Naive thymus-derived CD4-positive, alpha-beta T cell (primary cell): ENCODE measurements at regions not wholly inside any gene's neighbourhood (a gene's known extent, or its start where the extent isn't known, plus 50 kb on each side); places are given as distances from the start of the nearest gene placed in this dataset.
A peak's percentile ranks its signal among the peaks of the same experiment; 100 is the strongest.

Experiments
- ATAC-seq: fragments of 150-1000 bp; cut with Tn5 transposase; 2 replicates; pipeline ENCODE4 v1.10.0; 2021; ENCODE audit warnings: mild to moderate bottlenecking, moderate library complexity
- CTCF ChIA-PET: fragments of 350-600 bp; sonication (Branson Sonifier 250); formaldehyde crosslinking; loops from one replicate; lab custom pipeline; 2021; ENCODE audit warnings: antibody characterized with exemption; lab: Charles Lee
- POLR2A ChIA-PET: fragments of 350-600 bp; sonication (Branson Sonifier 250); formaldehyde crosslinking; loops from one replicate; lab custom pipeline; 2021; ENCODE audit warnings: antibody characterized with exemption, inconsistent platforms; lab: Charles Lee
- DNase-seq, 9 donors: peaks; one replicate each; pipeline versions ENCODE4 v3.0.0 to v3.0.0-alpha.2; 2020 to 2022; ENCODE audit warnings: mixed read lengths in 1 of 9
- H3K27ac ChIP-seq: one replicate; pipeline ENCODE4 v1.7.0; 2013; ENCODE audit warnings: mild to moderate bottlenecking, low read depth, low read length, moderate library complexity
- H3K27me3 ChIP-seq, 2 donors: one replicate each; pipeline ENCODE4 v1.7.0; 2013; ENCODE audit warnings: low read length in 2 of 2, mild to moderate bottlenecking in 2 of 2, moderate library complexity in 2 of 2; ENCODE audit not compliant: control insufficient read depth in 2 of 2, insufficient read depth in 2 of 2
- H3K36me3 ChIP-seq, 3 experiments: 1 replicate in 2 of 3; 2 replicates in 1 of 3; pipeline ENCODE4 v1.7.0; 2013; ENCODE audit warnings: low read length in 3 of 3, mild to moderate bottlenecking in 3 of 3, moderate library complexity in 1 of 3; ENCODE audit not compliant: insufficient read depth in 3 of 3, control insufficient read depth in 2 of 3
- H3K4me1 ChIP-seq, 2 donors: one replicate each; pipeline ENCODE4 v1.7.0; 2013; ENCODE audit warnings: low read length in 2 of 2, mild to moderate bottlenecking in 2 of 2, moderate library complexity in 1 of 2; ENCODE audit not compliant: control insufficient read depth in 2 of 2, insufficient read depth in 2 of 2
- H3K4me3 ChIP-seq: 2 replicates; pipeline ENCODE4 v1.7.0; 2013; ENCODE audit warnings: mild to moderate bottlenecking, low read length
- H3K9me3 ChIP-seq, 3 experiments: 1 replicate in 2 of 3; 2 replicates in 1 of 3; pipeline ENCODE4 v1.7.0; 2013; ENCODE audit warnings: low read length in 3 of 3; ENCODE audit not compliant: control insufficient read depth in 2 of 3
- H3K27ac Mint-ChIP-seq, 9 donors: one replicate each; pipeline ENCODE4 v1.8.0; 2020 to 2022; ENCODE audit warnings: mixed read lengths in 9 of 9, mild to moderate bottlenecking in 8 of 9, moderate library complexity in 5 of 9, inconsistent platforms in 2 of 9
- H3K27me3 Mint-ChIP-seq, 5 donors: one replicate each; pipeline ENCODE4 v1.8.0; 2021 to 2022; ENCODE audit warnings: mixed read lengths in 5 of 5, mild to moderate bottlenecking in 1 of 5
- H3K36me3 Mint-ChIP-seq, 5 donors: one replicate each; pipeline ENCODE4 v1.8.0; 2020 to 2022; ENCODE audit warnings: mixed read lengths in 5 of 5, mild to moderate bottlenecking in 3 of 5, inconsistent platforms in 1 of 5
- H3K4me1 Mint-ChIP-seq, 7 donors: one replicate each; pipeline ENCODE4 v1.8.0; 2020 to 2022; ENCODE audit warnings: mixed read lengths in 7 of 7, mild to moderate bottlenecking in 3 of 7, inconsistent platforms in 1 of 7
- H3K4me3 Mint-ChIP-seq, 10 donors: one replicate each; pipeline ENCODE4 v1.8.0; 2020 to 2022; ENCODE audit warnings: mild to moderate bottlenecking in 10 of 10, mixed read lengths in 10 of 10, moderate library complexity in 6 of 10, inconsistent platforms in 2 of 10
- H3K9me3 Mint-ChIP-seq, 11 donors: one replicate each; pipeline ENCODE4 v1.8.0; 2020 to 2022; ENCODE audit warnings: mixed read lengths in 11 of 11, mild to moderate bottlenecking in 4 of 11, inconsistent platforms in 1 of 11, moderate library complexity in 1 of 11
- intact Hi-C, 2 donors: fragments of 100-400 bp; cut with micrococcal nuclease; formaldehyde crosslinking; loops; one replicate each; pipeline ENCODE4 v1.15.1; 2023

DNA sequence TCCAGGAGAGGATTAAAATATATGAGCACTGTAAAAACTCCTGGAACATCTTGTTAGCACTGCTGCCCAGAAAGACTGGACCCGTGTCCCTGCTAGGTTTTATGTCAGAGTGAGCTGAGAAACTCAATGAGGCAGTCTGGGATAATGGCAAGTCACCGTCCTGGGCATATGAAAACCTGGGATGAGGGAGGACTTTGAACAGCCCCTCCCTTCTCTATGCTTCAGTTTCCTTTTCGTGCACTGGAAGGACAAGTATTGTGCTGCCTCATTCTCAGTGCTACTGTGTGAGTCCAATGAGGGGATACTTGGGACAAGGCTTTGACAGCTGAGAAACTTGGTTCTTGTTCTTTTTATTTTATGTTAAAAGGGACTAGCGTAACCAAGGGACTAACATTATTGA, 143.0 kb upstream of the SHB start:
- H3K9me3 Mint-ChIP-seq: peaks cover 0 to 4% (median 0%) of the 10 kb centered on the region in 11 donors
- peaks cover 0 to 5% (median 0%) of the 10 kb centered on the region in 5 donors for H3K36me3 Mint-ChIP-seq
- Histone ChIP-seq H3K36me3 (no peaks in the 10 kb centered on the region), H3K9me3 (no peaks in the 10 kb centered on the region), H3K4me3 (no peak overlapping the region), H3K27ac (no peak overlapping the region), H3K27me3 (no peaks in the 10 kb centered on the region), H3K4me1 (no peaks in the 10 kb centered on the region)
- H3K27me3 Mint-ChIP-seq: peaks cover 0 to 4% (median 0%) of the 10 kb centered on the region in 5 donors
- ChIA-PET POLR2A (no interaction called here), CTCF (interaction anchor here (0.6 kb wide), 1 partner anchor 56 kb away, joined by 3 read pairs; no protein-coding TSS in a partner anchor)
- DNase-seq (no peak), ATAC-seq (no peak)
- intact Hi-C loops: no loop called here
- H3K4me1 Mint-ChIP-seq: peaks cover 0 to 5% (median 0%) of the 10 kb centered on the region in 7 donors
- H3K4me3 Mint-ChIP-seq: no peak overlapping the region
- H3K27ac Mint-ChIP-seq: no peak overlapping the region

DNA sequence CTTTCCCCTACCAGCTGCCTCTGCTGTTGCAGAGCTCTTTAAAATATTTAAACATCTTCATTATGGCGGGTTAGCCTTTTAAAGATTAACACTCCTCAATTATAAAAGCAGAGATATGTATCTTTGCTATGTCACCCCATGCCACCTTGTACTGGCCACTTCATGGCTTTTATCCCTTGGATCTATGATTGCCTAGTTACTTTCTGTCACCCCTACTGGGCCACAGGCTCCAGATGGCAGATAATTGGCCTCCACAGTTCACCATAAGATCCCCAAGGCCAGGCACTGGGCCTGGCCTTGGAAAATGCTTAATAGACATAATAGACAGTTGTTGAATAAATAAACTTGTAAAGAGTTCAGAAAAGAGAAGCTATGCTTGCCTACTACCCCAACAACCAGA, 142.0 kb upstream of the SHB start:
- Histone ChIP-seq H3K36me3 (no peaks in the 10 kb centered on the region), H3K4me1 (no peaks in the 10 kb centered on the region), H3K27me3 (no peaks in the 10 kb centered on the region), H3K27ac (no peak overlapping the region), H3K9me3 (no peaks in the 10 kb centered on the region), H3K4me3 (no peak overlapping the region)
- Mint-ChIP-seq H3K4me3 (no peak overlapping the region), H3K27ac (no peak overlapping the region), H3K36me3 (peaks cover 0 to 5% (median 0%) of the 10 kb centered on the region in 5 donors), H3K4me1 (peaks cover 0 to 5% (median 0%) of the 10 kb centered on the region in 7 donors), H3K9me3 (peaks cover 0 to 4% (median 0%) of the 10 kb centered on the region in 11 donors), H3K27me3 (peaks cover 0 to 4% (median 0%) of the 10 kb centered on the region in 5 donors)
- ChIA-PET POLR2A (no interaction called here), CTCF (no interaction called here)
- DNase-seq (no peak), ATAC-seq (no peak)
- intact Hi-C loops: no loop called here

DNA sequence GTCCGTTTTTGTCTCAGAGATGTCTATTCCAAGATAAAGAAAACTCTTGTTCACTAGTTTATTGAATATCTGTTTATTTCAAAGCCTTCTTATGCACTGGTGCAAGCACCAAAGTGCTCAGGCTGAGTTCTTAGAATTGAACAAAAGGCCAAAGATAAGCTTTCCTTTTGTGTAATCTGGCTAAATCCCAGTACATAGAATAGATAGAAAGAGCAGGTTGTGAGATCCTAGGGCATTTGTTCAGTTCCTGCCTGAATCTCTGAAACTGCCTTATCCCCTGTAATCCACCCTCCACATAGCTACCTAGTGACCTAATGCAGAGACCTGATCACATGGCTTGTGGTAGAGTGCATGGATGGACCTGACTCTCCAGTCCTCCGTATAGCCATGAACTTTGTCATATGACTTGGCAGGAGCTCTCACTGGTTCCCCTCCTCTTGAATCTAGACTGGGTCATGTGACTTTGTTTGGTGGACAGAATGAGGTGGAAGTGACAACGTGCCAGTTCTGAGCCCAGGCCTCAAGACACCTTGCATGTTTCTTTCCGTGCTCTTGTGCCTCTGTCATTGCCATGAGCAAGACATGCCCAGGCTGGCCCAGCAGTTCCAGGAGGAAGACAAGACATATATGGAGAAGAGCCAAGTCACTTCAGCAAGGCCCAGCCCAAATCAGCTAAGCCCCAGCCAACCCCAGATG, 139.3 kb upstream of the SHB start:
- peaks cover 0 to 5% (median 0%) of the 10 kb centered on the region in 5 donors for H3K36me3 Mint-ChIP-seq
- intact Hi-C loops: no loop called here
- H3K36me3 ChIP-seq: no peaks in the 10 kb centered on the region
- H3K27me3 Mint-ChIP-seq: peaks cover 0 to 3% (median 0%) of the 10 kb centered on the region in 5 donors
- CTCF ChIA-PET: no interaction called here
- no peak overlapping the region for H3K27ac Mint-ChIP-seq
- no peak for DNase-seq
- H3K4me1 Mint-ChIP-seq: peaks cover 2 to 15% (median 5%) of the 10 kb centered on the region in 7 donors
- H3K27ac ChIP-seq: no peak overlapping the region
- no peak overlapping the region for H3K4me3 ChIP-seq
- H3K9me3 Mint-ChIP-seq: peaks cover 0 to 4% (median 0%) of the 10 kb centered on the region in 11 donors
- H3K9me3 ChIP-seq: no peaks in the 10 kb centered on the region
- H3K4me3 Mint-ChIP-seq: peak overlapping the region in 1 of 10 donors; percentile 26
- POLR2A ChIA-PET: no interaction called here
- no peak for ATAC-seq
- H3K4me1 ChIP-seq: no peaks in the 10 kb centered on the region
- no peaks in the 10 kb centered on the region for H3K27me3 ChIP-seq

DNA sequence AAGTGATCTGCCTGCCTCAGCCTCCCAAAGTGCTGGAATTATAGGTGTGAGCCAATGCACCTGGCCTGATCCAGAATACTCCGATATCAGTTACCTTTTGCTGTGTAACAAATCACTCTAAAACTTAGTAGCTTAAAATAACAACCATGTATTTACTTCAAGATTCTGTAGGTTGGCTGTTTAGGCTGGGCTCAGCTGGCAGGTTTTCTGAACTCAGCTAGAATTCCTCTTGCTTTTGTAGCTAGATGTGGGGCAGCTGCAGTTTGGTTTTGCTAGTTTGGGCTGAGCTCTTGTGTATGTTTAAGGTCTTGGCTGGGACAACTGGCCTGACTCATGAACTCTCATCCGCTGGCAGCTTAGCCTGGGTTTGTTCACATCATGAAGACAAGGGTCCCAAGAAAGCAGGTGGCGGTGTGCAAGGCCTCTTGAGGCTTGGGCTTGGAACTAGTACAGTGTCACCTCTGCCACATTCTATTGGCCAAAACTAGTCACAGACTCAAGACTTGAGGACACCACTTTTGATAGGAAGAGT, 138.3 kb upstream of the SHB start:
- DNase-seq: no peak
- Histone ChIP-seq H3K27ac (no peak overlapping the region), H3K4me3 (no peak overlapping the region), H3K4me1 (no peaks in the 10 kb centered on the region), H3K36me3 (no peaks in the 10 kb centered on the region), H3K9me3 (no peaks in the 10 kb centered on the region), H3K27me3 (no peaks in the 10 kb centered on the region)
- peaks cover 0 to 3% (median 0%) of the 10 kb centered on the region in 5 donors for H3K27me3 Mint-ChIP-seq
- no peak overlapping the region for H3K4me3 Mint-ChIP-seq
- no peaks in the 10 kb centered on the region for H3K36me3 Mint-ChIP-seq
- ChIA-PET CTCF (no interaction called here), POLR2A (no interaction called here)
- intact Hi-C loops: no loop called here
- H3K4me1 Mint-ChIP-seq: peaks cover 0 to 10% (median 5%) of the 10 kb centered on the region in 7 donors
- H3K27ac Mint-ChIP-seq: no peak overlapping the region
- peaks cover 0 to 4% (median 0%) of the 10 kb centered on the region in 11 donors for H3K9me3 Mint-ChIP-seq
- ATAC-seq: no peak

DNA sequence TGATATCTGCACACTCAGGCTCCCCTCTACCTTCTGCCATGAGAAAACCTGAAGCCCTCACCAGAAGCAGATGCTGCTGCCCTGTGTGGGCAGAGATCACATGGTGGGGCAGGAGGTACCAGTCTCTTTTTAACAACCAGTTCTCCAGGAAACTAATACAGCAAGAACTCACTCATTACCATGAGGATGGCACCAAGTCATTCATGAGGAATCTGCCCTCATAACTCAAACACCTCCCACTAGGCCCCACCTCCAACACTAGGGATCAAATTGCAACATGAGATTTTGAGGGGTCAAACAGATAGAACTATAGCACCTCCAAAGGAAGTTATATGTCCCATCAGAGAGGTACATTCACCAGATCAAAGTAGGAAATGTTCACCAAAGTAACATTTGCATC, 136.3 kb upstream of the SHB start:
- H3K4me1 ChIP-seq: no peaks in the 10 kb centered on the region
- intact Hi-C loops: no loop called here
- ATAC-seq (no peak), DNase-seq (no peak)
- H3K27ac ChIP-seq: no peak overlapping the region
- no peak overlapping the region for H3K4me3 Mint-ChIP-seq
- H3K36me3 Mint-ChIP-seq: no peaks in the 10 kb centered on the region
- ChIA-PET POLR2A (no interaction called here), CTCF (interaction anchor here (0.6 kb wide), 1 partner anchor 185 kb away, joined by 3 read pairs; no protein-coding TSS in a partner anchor)
- H3K4me1 Mint-ChIP-seq: peaks cover 0 to 10% (median 5%) of the 10 kb centered on the region in 7 donors
- H3K27ac Mint-ChIP-seq: peak overlapping the region in 1 of 9 donors; percentile 47
- H3K27me3 Mint-ChIP-seq: peaks cover 0 to 3% (median 0%) of the 10 kb centered on the region in 5 donors
- no peaks in the 10 kb centered on the region for H3K36me3 ChIP-seq
- no peak overlapping the region for H3K4me3 ChIP-seq
- H3K9me3 ChIP-seq: no peaks in the 10 kb centered on the region
- no peaks in the 10 kb centered on the region for H3K27me3 ChIP-seq
- peaks cover 0 to 7% (median 0%) of the 10 kb centered on the region in 11 donors for H3K9me3 Mint-ChIP-seq

DNA sequence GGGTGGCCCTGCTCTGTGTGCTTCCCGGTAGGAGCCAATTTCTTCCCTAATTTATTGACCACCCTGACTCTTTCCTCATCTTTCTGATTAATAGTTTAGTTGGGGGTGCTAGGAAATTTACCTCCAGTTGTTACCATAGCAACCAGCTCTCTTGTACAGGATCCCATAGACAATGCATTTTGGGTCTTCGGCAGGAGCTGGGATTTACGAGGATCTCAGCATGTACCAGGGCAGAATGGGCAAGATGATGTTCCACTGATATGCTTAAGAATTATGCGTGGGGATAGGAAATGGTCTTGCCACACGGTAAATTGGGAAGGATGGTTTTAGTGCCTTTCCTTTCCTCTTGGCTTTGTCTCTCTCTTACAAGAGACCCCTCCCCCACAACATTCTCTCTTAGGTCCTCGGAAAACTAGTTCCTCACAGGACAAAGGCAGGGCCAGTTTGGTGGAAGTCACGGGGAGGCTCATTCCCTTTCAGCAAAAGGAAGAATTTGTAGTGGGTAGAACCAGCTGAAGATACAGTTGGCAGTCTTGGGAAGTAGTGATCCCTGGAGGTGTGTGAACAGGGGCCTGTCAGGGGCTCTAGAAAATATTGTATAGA, 133.4 kb upstream of the SHB start:
- ATAC-seq (no peak), DNase-seq (no peak)
- CTCF ChIA-PET: no interaction called here
- POLR2A ChIA-PET: no interaction called here
- no peaks in the 10 kb centered on the region for H3K27me3 ChIP-seq
- H3K4me1 ChIP-seq: no peaks in the 10 kb centered on the region
- H3K27ac ChIP-seq: no peak overlapping the region
- no peaks in the 10 kb centered on the region for H3K9me3 ChIP-seq
- H3K4me3 Mint-ChIP-seq: no peak overlapping the region
- no peaks in the 10 kb centered on the region for H3K36me3 ChIP-seq
- H3K9me3 Mint-ChIP-seq: peaks cover 0 to 4% (median 0%) of the 10 kb centered on the region in 11 donors
- no peaks in the 10 kb centered on the region for H3K36me3 Mint-ChIP-seq
- H3K27ac Mint-ChIP-seq: no peak overlapping the region
- intact Hi-C loops: no loop called here
- no peak overlapping the region for H3K4me3 ChIP-seq
- H3K4me1 Mint-ChIP-seq: peaks cover 0 to 10% (median 5%) of the 10 kb centered on the region in 7 donors
- peaks cover 0 to 8% (median 0%) of the 10 kb centered on the region in 5 donors for H3K27me3 Mint-ChIP-seq
